ENCODE measurements at regions not wholly inside any gene's neighbourhood (a gene's known extent, or its start where the extent isn't known, plus 50 kb on each side); places are given as distances from the start of the nearest gene placed in this dataset.

DNA sequence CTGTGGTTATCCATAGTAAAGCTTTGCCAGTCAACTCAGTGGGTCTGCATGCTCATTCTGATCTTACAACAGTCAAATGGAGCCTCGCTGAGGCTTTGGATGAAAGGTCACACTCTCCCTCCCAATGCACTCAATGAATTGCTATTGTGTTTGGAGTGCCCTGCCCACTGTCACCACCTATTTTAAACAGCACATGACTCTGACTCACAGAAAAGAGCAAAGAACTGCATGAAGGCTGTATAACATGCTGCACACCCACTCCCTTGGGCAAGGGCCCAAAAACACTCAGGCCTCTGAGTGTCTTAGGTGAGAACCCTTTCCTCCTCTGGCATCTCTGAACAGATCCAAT lies 118.7 kb upstream of the CCDC112 start:
- TF ChIP-seq, protein P1, sequence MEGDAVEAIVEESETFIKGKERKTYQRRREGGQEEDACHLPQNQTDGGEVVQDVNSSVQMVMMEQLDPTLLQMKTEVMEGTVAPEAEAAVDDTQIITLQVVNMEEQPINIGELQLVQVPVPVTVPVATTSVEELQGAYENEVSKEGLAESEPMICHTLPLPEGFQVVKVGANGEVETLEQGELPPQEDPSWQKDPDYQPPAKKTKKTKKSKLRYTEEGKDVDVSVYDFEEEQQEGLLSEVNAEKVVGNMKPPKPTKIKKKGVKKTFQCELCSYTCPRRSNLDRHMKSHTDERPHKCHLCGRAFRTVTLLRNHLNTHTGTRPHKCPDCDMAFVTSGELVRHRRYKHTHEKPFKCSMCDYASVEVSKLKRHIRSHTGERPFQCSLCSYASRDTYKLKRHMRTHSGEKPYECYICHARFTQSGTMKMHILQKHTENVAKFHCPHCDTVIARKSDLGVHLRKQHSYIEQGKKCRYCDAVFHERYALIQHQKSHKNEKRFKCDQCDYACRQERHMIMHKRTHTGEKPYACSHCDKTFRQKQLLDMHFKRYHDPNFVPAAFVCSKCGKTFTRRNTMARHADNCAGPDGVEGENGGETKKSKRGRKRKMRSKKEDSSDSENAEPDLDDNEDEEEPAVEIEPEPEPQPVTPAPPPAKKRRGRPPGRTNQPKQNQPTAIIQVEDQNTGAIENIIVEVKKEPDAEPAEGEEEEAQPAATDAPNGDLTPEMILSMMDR (conservative IDR thresholded peaks at IDR 0.05; ENCODE audit: low read depth, low read length) = no peak
- TF ChIP-seq EZH2 (IDR thresholded peaks at IDR 0.05; ENCODE audit: borderline replicate concordance, low read depth, low read length, poor library complexity, severe bottlenecking) = no peak
